HG03025 (cell line): ENCODE measurements at regions not wholly inside any gene's neighbourhood (a gene's known extent, or its start where the extent isn't known, plus 50 kb on each side); places are given as distances from the start of the nearest gene placed in this dataset.

Experiments
- ATAC-seq: cut with Tn5 transposase; IDR thresholded peaks from one replicate; pipeline ENCODE4 v1.9.1; 2021; ENCODE audit warnings: mild to moderate bottlenecking, moderate library complexity; ENCODE audit not compliant: unreplicated experiment, low FRiP score

GRCh38 chr4:18291256-18291655 lies 269.7 kb upstream of the LCORL start:
- ATAC-seq, result no peak

GRCh38 chr4:18285357-18285756 lies 263.8 kb upstream of the LCORL start:
- no peak for ATAC-seq

- ATAC-seq, result no peak
Observed at GRCh38 chr4:18278244-18278643, 256.7 kb upstream of the LCORL start.

- no peak for ATAC-seq
Observed at GRCh38 chr4:18262832-18263231, 241.3 kb upstream of the LCORL start.

GRCh38 chr4:18252052-18252451 lies 230.5 kb upstream of the LCORL start:
- no peak for ATAC-seq

GRCh38 chr4:18250564-18250963 lies 229.0 kb upstream of the LCORL start:
- ATAC-seq, result no peak

GRCh38 chr4:18248611-18249010 lies 227.1 kb upstream of the LCORL start:
- ATAC-seq, result no peak

- ATAC-seq, result no peak
Observed at GRCh38 chr4:18247189-18247588, 225.6 kb upstream of the LCORL start.

- ATAC-seq, result no peak
Observed at GRCh38 chr4:18242919-18243693, 221.6 kb upstream of the LCORL start.

- ATAC-seq, result no peak
Observed at GRCh38 chr4:18241727-18242126, 220.2 kb upstream of the LCORL start.

GRCh38 chr4:18234108-18234507 lies 212.6 kb upstream of the LCORL start:
- peak; percentile 64 for ATAC-seq

GRCh38 chr4:18231726-18232125 lies 210.2 kb upstream of the LCORL start:
- no peak for ATAC-seq

- no peak for ATAC-seq
Observed at GRCh38 chr4:18227880-18228279, 206.3 kb upstream of the LCORL start.

- ATAC-seq, result no peak
Observed at GRCh38 chr4:18214411-18215055, 193.0 kb upstream of the LCORL start.

GRCh38 chr4:18213576-18214198 lies 192.1 kb upstream of the LCORL start:
- peak; percentile 49 for ATAC-seq

GRCh38 chr4:18209448-18209847 lies 187.9 kb upstream of the LCORL start:
- ATAC-seq, result no peak

GRCh38 chr4:18203966-18204365 lies 182.4 kb upstream of the LCORL start:
- no peak for ATAC-seq

- ATAC-seq, result no peak
Observed at GRCh38 chr4:18202486-18202885, 180.9 kb upstream of the LCORL start.

GRCh38 chr4:18201885-18202284 lies 180.3 kb upstream of the LCORL start:
- ATAC-seq, result no peak

- ATAC-seq, result no peak
Observed at GRCh38 chr4:18198653-18199052, 177.1 kb upstream of the LCORL start.

GRCh38 chr4:18197467-18197866 lies 175.9 kb upstream of the LCORL start:
- ATAC-seq, result no peak

GRCh38 chr4:18194278-18194677 lies 172.7 kb upstream of the LCORL start:
- ATAC-seq, result no peak
